Choroid plexus epithelial cell (primary cell): ENCODE measurements at regions not wholly inside any gene's neighbourhood (a gene's known extent, or its start where the extent isn't known, plus 50 kb on each side); places are given as distances from the start of the nearest gene placed in this dataset.
"Not testable (repeated sequence)": the region's sequence is repeated elsewhere in the genome, so short reads cannot be mapped to it uniquely, and the experiment has no call there.

Experiments used
- DNase-seq: peaks from one replicate; pipeline ENCODE4 v3.0.0-alpha.2; 2010; ENCODE audit warnings: low read depth
- H3K4me3 ChIP-seq: 2 replicates; pipeline ENCODE4 v1.5.1; 2011; ENCODE audit warnings: low read depth, mild to moderate bottlenecking, control low read depth, low read length, moderate library complexity
- TF ChIP-seq, protein P1 (sequence below): conservative IDR thresholded peaks from 2 replicates; pipeline ENCODE4 v1.5.1; 2011; ENCODE audit warnings: low read depth, mild to moderate bottlenecking, control low read depth, inconsistent platforms, low read length, moderate library complexity

DNA sequence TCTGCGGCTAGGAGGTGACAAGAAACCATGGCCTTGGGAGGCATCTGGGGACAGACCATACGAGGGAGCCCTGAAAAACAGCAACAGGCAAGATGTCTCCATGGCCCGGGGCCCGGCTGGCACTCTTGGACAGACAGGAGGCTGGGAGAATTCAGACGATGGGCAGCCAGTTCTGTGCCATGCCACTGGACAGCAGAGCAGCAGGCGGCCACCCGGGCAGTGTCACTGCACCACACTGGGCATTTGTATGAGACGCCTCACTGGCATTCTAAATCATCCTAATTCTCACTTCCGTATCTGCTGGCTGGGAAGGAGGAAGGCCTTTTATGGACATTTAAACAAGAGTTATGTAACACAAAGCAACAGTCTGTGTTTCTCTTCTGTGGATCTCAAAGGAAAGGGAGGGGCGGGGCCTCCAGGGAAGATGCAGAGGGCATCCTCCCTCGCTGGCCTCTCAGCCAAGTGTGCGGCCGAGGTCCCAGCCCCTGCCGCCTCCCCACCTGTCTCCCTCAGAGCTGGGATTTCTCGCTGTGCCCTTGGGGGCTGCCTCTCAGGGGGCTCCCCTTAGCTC, 350.3 kb downstream of the SHANK2 start:
- no peak for DNase-seq
- TF ChIP-seq, protein P1, sequence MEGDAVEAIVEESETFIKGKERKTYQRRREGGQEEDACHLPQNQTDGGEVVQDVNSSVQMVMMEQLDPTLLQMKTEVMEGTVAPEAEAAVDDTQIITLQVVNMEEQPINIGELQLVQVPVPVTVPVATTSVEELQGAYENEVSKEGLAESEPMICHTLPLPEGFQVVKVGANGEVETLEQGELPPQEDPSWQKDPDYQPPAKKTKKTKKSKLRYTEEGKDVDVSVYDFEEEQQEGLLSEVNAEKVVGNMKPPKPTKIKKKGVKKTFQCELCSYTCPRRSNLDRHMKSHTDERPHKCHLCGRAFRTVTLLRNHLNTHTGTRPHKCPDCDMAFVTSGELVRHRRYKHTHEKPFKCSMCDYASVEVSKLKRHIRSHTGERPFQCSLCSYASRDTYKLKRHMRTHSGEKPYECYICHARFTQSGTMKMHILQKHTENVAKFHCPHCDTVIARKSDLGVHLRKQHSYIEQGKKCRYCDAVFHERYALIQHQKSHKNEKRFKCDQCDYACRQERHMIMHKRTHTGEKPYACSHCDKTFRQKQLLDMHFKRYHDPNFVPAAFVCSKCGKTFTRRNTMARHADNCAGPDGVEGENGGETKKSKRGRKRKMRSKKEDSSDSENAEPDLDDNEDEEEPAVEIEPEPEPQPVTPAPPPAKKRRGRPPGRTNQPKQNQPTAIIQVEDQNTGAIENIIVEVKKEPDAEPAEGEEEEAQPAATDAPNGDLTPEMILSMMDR, result no peak
- H3K4me3 ChIP-seq, result no peak overlapping the region

GRCh38 chr11:70903229-70903628, 349.1 kb downstream of the SHANK2 start:
- H3K4me3 ChIP-seq, DNase-seq: not testable (repeated sequence)

- H3K4me3 ChIP-seq, result no peak overlapping the region
- TF ChIP-seq, protein P1, result no peak
- no peak for DNase-seq
Measured at GRCh38 chr11:70906101-70906500, 346.3 kb downstream of the SHANK2 start.

DNA sequence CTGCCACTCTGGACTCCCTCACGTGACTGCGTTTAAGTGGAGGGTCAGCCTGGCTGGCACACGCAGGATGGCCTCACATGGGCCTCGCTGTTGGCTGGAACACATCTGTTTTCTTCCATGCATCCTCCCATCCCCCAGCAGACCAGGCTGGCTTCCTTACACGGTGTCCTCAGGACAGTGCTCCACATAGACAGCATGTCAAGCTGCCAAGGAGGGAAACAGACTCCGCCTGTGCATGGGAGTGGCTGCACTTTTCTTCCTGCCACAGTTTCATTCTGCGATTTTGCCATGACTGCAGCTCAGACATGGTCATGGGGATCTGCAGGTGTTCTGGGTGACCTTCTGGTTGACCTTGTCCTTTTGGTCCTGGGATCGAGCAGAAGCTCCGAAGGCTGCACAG, 344.2 kb downstream of the SHANK2 start:
- TF ChIP-seq, protein P1, result no peak
- no peak overlapping the region for H3K4me3 ChIP-seq

GRCh38 chr11:70910835-70911234, 341.5 kb downstream of the SHANK2 start:
- TF ChIP-seq, protein P1, result no peak
- no peak overlapping the region for H3K4me3 ChIP-seq
- no peak for DNase-seq

More for the DNA sequence above, 344.2 kb downstream of the SHANK2 start:
- no peak for DNase-seq

GRCh38 chr11:70912226-70912840, 340.0 kb downstream of the SHANK2 start:
- TF ChIP-seq, protein P1, result no peak
- no peak for DNase-seq
- no peak overlapping the region for H3K4me3 ChIP-seq

DNA sequence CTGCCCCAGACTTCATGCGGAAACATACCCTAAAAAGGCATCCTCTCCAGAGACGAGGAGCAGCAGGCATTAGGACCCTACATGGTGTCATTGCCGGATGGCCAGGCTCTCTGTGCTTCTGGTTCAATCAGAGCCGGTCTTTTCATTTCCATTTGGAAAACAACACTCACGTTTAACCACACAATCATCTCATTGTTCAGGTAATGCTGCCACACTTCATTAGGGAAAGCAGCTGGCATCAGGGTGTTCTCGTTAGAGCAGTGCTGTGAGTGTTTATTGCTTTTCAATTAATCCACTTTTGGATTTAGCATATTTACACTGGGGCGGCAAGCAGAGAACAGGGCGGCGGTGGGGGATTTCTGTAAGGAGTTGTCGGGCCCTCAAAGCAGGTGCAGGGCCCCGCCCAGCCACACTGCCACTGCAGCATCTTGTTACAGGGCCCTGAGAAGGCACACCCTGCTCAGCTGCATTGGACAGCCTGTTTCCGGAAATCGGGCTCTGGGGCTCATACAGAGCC, 338.6 kb downstream of the SHANK2 start:
- no peak overlapping the region for H3K4me3 ChIP-seq
- TF ChIP-seq, protein P1, result no peak
- no peak for DNase-seq
